CD4-positive, alpha-beta memory T cell (primary cell): ENCODE measurements at regions not wholly inside any gene's neighbourhood (a gene's known extent, or its start where the extent isn't known, plus 50 kb on each side); places are given as distances from the start of the nearest gene placed in this dataset.

ENCODE experiments used
- CTCF ChIA-PET: fragments of 350-600 bp; sonication (Branson Sonifier 250); formaldehyde crosslinking; loops from one replicate; lab custom pipeline; 2021; ENCODE audit warnings: inconsistent platforms; ENCODE audit not compliant: partially characterized antibody; lab: Charles Lee
- POLR2A ChIA-PET: fragments of 350-600 bp; sonication (Branson Sonifier 250); formaldehyde crosslinking; loops from one replicate; lab custom pipeline; 2021; ENCODE audit not compliant: partially characterized antibody; lab: Charles Lee
- DNase-seq, 5 donors: peaks; one replicate each; pipeline versions ENCODE4 v3.0.0 to v3.0.0-alpha.2; 2020 to 2022; ENCODE audit warnings: mixed read lengths in 1 of 5
- H3K27ac ChIP-seq: one replicate; pipeline ENCODE4 v1.7.0; 2013; ENCODE audit warnings: low read depth, low read length
- H3K27me3 ChIP-seq: 2 replicates; pipeline ENCODE4 v1.7.0; 2013; ENCODE audit warnings: mild to moderate bottlenecking, low read length, moderate library complexity; ENCODE audit not compliant: insufficient read depth
- H3K36me3 ChIP-seq: 2 replicates; pipeline ENCODE4 v1.7.0; 2013; ENCODE audit warnings: mild to moderate bottlenecking, low read length, moderate library complexity; ENCODE audit not compliant: insufficient read depth
- H3K4me1 ChIP-seq: 2 replicates; pipeline ENCODE4 v1.7.0; 2013; ENCODE audit warnings: mild to moderate bottlenecking, low read length, moderate library complexity; ENCODE audit not compliant: insufficient read depth
- H3K4me3 ChIP-seq, 2 donors: one replicate each; pipeline ENCODE4 v1.7.0; 2013; ENCODE audit warnings: low read length in 2 of 2, mild to moderate bottlenecking in 1 of 2
- H3K9me3 ChIP-seq, 2 donors: one replicate each; pipeline ENCODE4 v1.7.0; 2013; ENCODE audit warnings: low read length in 2 of 2, control low read depth in 1 of 2; ENCODE audit not compliant: control insufficient read depth in 1 of 2
- H3K27ac Mint-ChIP-seq, 7 donors: one replicate each; pipeline ENCODE4 v1.8.0; 2020 to 2021; ENCODE audit warnings: mixed read lengths in 7 of 7, mild to moderate bottlenecking in 6 of 7, inconsistent platforms in 3 of 7, moderate library complexity in 3 of 7
- H3K27me3 Mint-ChIP-seq, 2 donors: one replicate each; pipeline ENCODE4 v1.8.0; 2020 to 2021; ENCODE audit warnings: mixed read lengths in 2 of 2
- H3K36me3 Mint-ChIP-seq, 2 donors: one replicate each; pipeline ENCODE4 v1.8.0; 2020 to 2021; ENCODE audit warnings: mixed read lengths in 2 of 2, inconsistent platforms in 1 of 2, mild to moderate bottlenecking in 1 of 2
- H3K4me1 Mint-ChIP-seq, 4 donors: one replicate each; pipeline ENCODE4 v1.8.0; 2020 to 2021; ENCODE audit warnings: mixed read lengths in 4 of 4, mild to moderate bottlenecking in 1 of 4
- H3K4me3 Mint-ChIP-seq, 8 donors: one replicate each; pipeline ENCODE4 v1.8.0; 2020 to 2021; ENCODE audit warnings: mixed read lengths in 8 of 8, mild to moderate bottlenecking in 7 of 8, moderate library complexity in 6 of 8, inconsistent platforms in 3 of 8
- H3K9me3 Mint-ChIP-seq, 8 donors: one replicate each; pipeline ENCODE4 v1.8.0; 2020 to 2021; ENCODE audit warnings: mixed read lengths in 8 of 8, mild to moderate bottlenecking in 5 of 8, inconsistent platforms in 3 of 8, moderate library complexity in 1 of 8
- intact Hi-C: fragments of 100-400 bp; cut with micrococcal nuclease; formaldehyde crosslinking; loops from one replicate; pipeline ENCODE4 v1.15.1; 2023

DNA sequence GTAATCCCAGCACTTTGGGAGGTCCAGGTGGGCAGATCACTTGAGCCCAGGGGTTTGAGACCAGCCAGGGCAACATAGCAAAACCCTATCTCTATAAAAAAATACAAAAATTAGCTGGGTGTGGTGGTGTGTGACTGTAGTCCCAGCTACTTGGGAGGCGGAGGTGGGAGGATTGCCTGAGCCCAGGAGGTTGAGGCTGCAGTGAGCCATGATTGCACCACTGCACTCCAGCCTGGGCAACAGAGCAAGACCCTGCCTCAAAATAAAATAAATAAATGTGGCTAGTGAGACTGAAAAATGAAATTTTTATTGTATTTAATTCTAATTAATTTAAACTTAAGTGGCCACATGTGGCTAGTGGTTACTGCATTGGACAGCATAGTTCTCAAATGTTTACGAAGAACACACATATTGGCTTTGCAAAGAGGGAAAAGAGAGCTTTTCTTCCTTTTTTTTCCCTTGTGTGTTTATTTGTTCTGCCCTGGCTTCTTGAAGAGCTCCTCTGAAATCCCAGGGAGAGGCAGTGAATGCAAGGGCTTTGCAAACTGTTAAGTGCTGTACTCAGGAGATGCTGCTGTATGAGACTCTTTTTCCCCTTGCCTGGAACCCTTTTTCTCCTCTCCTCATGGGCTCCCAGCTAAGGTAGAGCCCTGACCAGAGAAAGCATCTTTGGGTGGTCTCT lies 59.0 kb upstream of the RPL11 start:
- H3K27me3 ChIP-seq: no peaks in the 10 kb centered on the region
- H3K4me3 Mint-ChIP-seq: no peak overlapping the region
- H3K4me1 Mint-ChIP-seq: peaks cover 33 to 51% (median 39%) of the 10 kb centered on the region in 4 donors
- H3K4me1 ChIP-seq: peaks cover 30% of the 10 kb centered on the region
- no peaks in the 10 kb centered on the region for H3K9me3 Mint-ChIP-seq
- no peaks in the 10 kb centered on the region for H3K27me3 Mint-ChIP-seq
- ChIA-PET POLR2A (interaction anchor here (1.1 to 17.8 kb wide), 5 partner anchors 13 to 135 kb away, joined by 3 to 616 read pairs (median 39); partner anchors contain the start of gene ID3), CTCF (interaction anchor here (2.9 to 20.9 kb wide), 8 partner anchors 8 to 134 kb away, joined by 16 to 1081 read pairs (median 85); partner anchors contain the start of gene ID3)
- intact Hi-C loops: no loop called here
- no peak for DNase-seq
- H3K36me3 ChIP-seq: no peaks in the 10 kb centered on the region
- no peak overlapping the region for H3K27ac Mint-ChIP-seq
- H3K27ac ChIP-seq: no peak overlapping the region
- H3K4me3 ChIP-seq: no peak overlapping the region
- peaks cover 0 to 2% of the 10 kb centered on the region in 2 donors for H3K36me3 Mint-ChIP-seq
- H3K9me3 ChIP-seq: no peaks in the 10 kb centered on the region

DNA sequence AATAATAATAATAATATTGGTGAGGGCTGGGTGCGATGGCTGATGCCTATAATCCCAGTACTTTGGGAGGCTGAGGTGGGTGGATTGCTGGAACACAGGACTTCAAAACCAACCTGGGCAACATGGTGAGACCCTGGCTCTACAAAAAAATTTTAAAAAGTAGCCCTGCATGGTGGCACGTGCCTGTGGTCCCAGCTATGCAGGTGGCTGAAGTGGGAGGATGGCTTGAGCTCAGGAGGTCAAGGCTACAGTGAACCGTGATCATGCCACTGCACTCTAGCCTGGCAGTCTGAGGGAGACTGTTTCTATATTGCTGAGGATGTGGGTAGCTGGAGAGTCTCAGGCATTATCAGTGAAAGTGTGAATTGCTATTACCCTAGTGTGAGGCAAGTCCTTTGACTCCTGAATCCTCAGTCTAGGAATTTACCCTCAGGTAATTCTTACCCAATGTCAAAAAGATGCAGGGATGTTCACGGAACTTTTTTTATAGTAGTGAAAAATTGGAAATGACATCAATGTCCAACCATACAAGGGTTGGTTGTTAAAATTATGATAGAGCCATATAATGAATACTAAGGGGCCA lies 61.8 kb upstream of the RPL11 start:
- Histone ChIP-seq H3K9me3 (no peaks in the 10 kb centered on the region), H3K4me1 (peaks cover 35% of the 10 kb centered on the region), H3K4me3 (no peak overlapping the region), H3K36me3 (no peaks in the 10 kb centered on the region), H3K27me3 (no peaks in the 10 kb centered on the region), H3K27ac (no peak overlapping the region)
- peaks cover 38 to 51% (median 43%) of the 10 kb centered on the region in 4 donors for H3K4me1 Mint-ChIP-seq
- CTCF ChIA-PET: interaction anchor here (8.6 to 20.9 kb wide), 2 partner anchors 10 to 77 kb away, joined by 130 to 1081 read pairs; partner anchors contain the start of gene ID3
- DNase-seq: no peak
- peak overlapping the region in 4 of 7 donors; percentile 35 to 52 (median 44) for H3K27ac Mint-ChIP-seq
- H3K27me3 Mint-ChIP-seq: no peaks in the 10 kb centered on the region
- H3K9me3 Mint-ChIP-seq: no peaks in the 10 kb centered on the region
- peak overlapping the region in 3 of 8 donors; percentile 13 to 55 (median 49) for H3K4me3 Mint-ChIP-seq
- POLR2A ChIA-PET: interaction anchor here (3.2 to 17.8 kb wide), 3 partner anchors 10 to 80 kb away, joined by 22 to 616 read pairs (median 154); partner anchors contain the start of gene ID3
- peaks cover 4 to 6% of the 10 kb centered on the region in 2 donors for H3K36me3 Mint-ChIP-seq
- intact Hi-C loops: no loop called here

DNA sequence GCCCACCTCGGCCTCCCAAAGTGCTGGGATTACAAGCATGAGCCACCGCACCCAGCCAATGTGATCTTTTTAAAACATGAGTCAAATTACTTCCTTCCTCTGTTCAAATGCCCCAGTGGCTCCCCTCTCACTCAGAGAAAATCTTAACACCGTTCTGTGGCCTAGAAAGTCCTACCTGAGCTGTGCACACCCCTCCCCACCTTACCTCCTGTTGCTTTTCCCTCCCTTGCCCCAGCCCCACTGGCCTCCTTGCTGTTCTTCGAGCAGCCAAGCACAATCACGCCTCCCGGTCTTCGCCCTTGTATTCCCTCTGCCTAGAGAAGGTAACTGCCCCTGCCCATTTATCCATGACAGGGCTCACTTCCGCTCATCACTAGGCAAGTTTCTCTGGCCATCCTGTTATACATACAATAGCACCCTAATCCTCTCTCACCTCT lies 62.6 kb upstream of the RPL11 start:
- no peaks in the 10 kb centered on the region for H3K9me3 ChIP-seq
- no peaks in the 10 kb centered on the region for H3K36me3 ChIP-seq
- H3K4me1 Mint-ChIP-seq: peaks cover 36 to 48% (median 42%) of the 10 kb centered on the region in 4 donors
- DNase-seq: no peak
- no peaks in the 10 kb centered on the region for H3K27me3 Mint-ChIP-seq
- ChIA-PET POLR2A (interaction anchor here (1.0 to 17.8 kb wide), 4 partner anchors 10 to 79 kb away, joined by 3 to 616 read pairs (median 88); partner anchors contain the start of gene ID3), CTCF (interaction anchor here (20.9 kb wide), 1 partner anchor 76 kb away, joined by 1081 read pairs; the partner anchor contains the start of gene ID3)
- no peak overlapping the region for H3K27ac ChIP-seq
- no peaks in the 10 kb centered on the region for H3K9me3 Mint-ChIP-seq
- H3K27me3 ChIP-seq: no peaks in the 10 kb centered on the region
- peak overlapping the region; percentile 58 to 85 (median 83) for H3K27ac Mint-ChIP-seq
- no peak overlapping the region for H3K4me3 ChIP-seq
- H3K36me3 Mint-ChIP-seq: peaks cover 8 to 10% of the 10 kb centered on the region in 2 donors
- peaks cover 33% of the 10 kb centered on the region for H3K4me1 ChIP-seq
- H3K4me3 Mint-ChIP-seq: peak overlapping the region; percentile 29 to 94 (median 80)
- intact Hi-C loops: no loop called here

DNA sequence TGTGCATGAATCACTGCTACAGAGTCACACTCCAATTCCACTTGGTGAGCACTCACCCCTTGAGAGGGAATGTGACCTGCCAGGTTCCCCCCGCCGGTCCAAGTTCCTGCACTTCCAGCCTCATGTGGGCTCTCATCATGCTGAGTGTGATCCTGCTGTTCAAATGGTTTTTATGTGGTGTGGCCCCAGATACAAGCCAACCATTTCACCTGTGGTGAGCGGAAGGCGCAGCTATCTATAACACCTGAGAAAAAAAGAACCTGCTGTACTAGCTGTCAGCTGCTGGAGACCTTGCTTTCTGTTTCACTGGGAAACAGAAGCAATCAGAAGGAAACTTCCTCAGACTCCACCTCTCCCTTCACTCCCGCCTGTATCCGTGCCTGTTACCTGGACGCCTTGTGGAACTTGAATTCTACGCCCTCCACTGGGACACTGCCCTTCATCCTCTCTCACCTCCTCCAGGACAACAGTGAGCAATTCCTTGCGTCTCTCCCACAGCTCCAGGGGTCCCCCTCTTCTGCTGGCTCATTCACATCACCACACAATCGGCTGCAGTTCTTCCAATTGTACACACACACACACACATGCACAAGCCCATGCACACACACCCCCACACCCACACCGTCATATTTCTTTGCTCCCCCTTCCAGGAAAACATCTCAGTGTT lies 64.4 kb upstream of the RPL11 start:
- H3K4me1 Mint-ChIP-seq: peaks cover 39 to 60% (median 50%) of the 10 kb centered on the region in 4 donors
- H3K36me3 Mint-ChIP-seq: peaks cover 8 to 10% of the 10 kb centered on the region in 2 donors
- peak overlapping the region; percentile 91 to 98 (median 94) for H3K4me3 Mint-ChIP-seq
- peak; percentile 43 to 57 (median 53) for DNase-seq
- no peaks in the 10 kb centered on the region for H3K9me3 Mint-ChIP-seq
- intact Hi-C loops: loop anchor here (1.0 kb wide), 1 partner anchor 8 kb away; no protein-coding TSS in a partner anchor
- peak overlapping the region; percentile 57 to 58 for H3K4me3 ChIP-seq
- no peaks in the 10 kb centered on the region for H3K36me3 ChIP-seq
- no peaks in the 10 kb centered on the region for H3K27me3 ChIP-seq
- no peaks in the 10 kb centered on the region for H3K27me3 Mint-ChIP-seq
- POLR2A ChIA-PET: interaction anchor here (1.1 to 17.8 kb wide), 7 partner anchors 8 to 93 kb away, joined by 3 to 616 read pairs (median 10); partner anchors contain the start of gene ID3
- peaks cover 42% of the 10 kb centered on the region for H3K4me1 ChIP-seq
- no peaks in the 10 kb centered on the region for H3K9me3 ChIP-seq
- CTCF ChIA-PET: interaction anchor here (1.0 to 20.9 kb wide), 7 partner anchors 10 to 131 kb away, joined by 3 to 1081 read pairs (median 6); partner anchors contain the start of gene ID3
- H3K27ac ChIP-seq: peak overlapping the region; percentile 55
- peak overlapping the region; percentile 85 to 98 (median 95) for H3K27ac Mint-ChIP-seq

DNA sequence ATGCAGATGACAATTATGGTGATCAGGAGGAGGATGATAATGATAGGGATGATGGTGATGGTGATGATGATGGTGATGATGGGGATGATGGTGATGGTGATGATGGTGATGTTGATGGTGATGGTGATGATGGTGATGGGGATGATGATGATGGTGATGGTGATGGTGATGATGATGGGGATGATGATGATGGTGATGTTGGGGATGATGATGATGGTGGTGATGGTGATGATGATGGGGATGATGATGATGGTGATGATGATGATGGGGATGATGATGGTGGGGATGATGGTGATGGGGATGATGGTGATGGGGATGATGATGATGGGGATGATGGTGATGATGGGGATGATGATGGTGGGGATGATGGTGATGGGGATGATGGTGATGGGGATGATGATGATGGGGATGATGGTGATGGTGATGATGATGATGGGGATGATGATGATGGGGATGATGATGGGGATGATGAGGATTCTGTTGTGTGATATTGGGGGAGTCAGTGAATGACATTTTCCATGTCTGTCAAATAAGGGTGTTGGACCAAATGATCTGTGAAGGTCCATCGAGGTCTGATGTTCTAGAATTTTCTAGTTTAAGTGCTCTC lies 65.6 kb upstream of the RPL11 start:
- Mint-ChIP-seq H3K4me3 (peak overlapping the region; percentile 13 to 97 (median 72)), H3K36me3 (peaks cover 8 to 10% of the 10 kb centered on the region in 2 donors), H3K27ac (peak overlapping the region; percentile 19 to 95 (median 91)), H3K27me3 (no peaks in the 10 kb centered on the region), H3K9me3 (no peaks in the 10 kb centered on the region), H3K4me1 (peaks cover 46 to 71% (median 58%) of the 10 kb centered on the region in 4 donors)
- Histone ChIP-seq H3K27me3 (no peaks in the 10 kb centered on the region), H3K36me3 (no peaks in the 10 kb centered on the region), H3K4me1 (peaks cover 54% of the 10 kb centered on the region), H3K4me3 (no peak overlapping the region), H3K9me3 (no peaks in the 10 kb centered on the region), H3K27ac (no peak overlapping the region)
- no peak for DNase-seq
- POLR2A ChIA-PET: interaction anchor here (1.6 to 17.8 kb wide), 3 partner anchors 11 to 76 kb away, joined by 4 to 616 read pairs (median 6); partner anchors contain the start of gene ID3
- CTCF ChIA-PET: interaction anchor here (2.1 to 2.5 kb wide), 2 partner anchors 8 to 11 kb away, joined by 14 to 16 read pairs; no protein-coding TSS in a partner anchor
- intact Hi-C loops: no loop called here

DNA sequence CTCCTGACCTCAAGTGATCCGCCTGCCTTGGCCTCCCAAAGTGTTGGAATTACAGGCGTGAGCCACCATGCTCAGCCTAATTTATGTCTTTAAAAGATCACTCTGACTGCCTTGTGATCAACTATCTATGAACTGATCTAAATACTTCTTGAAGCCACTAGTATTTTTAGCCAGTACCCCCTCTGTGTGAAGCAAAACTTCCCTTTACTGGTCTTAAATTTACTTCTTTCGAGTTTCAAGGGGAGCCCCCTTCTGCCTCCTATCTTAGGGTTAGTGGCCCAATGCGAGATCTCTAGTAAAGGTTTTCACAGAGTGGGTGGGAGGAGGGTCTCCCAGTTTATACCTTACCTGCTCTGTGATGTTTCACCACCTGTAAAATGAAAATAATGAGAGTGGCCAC lies 66.1 kb upstream of the RPL11 start:
- peak overlapping the region in 1 of 8 donors; percentile 53 for H3K4me3 Mint-ChIP-seq
- Histone ChIP-seq H3K27ac (no peak overlapping the region), H3K4me3 (no peak overlapping the region), H3K4me1 (peaks cover 59% of the 10 kb centered on the region), H3K9me3 (no peaks in the 10 kb centered on the region), H3K36me3 (no peaks in the 10 kb centered on the region), H3K27me3 (no peaks in the 10 kb centered on the region)
- H3K36me3 Mint-ChIP-seq: peaks cover 8 to 10% of the 10 kb centered on the region in 2 donors
- H3K4me1 Mint-ChIP-seq: peaks cover 51 to 76% (median 61%) of the 10 kb centered on the region in 4 donors
- no peaks in the 10 kb centered on the region for H3K9me3 Mint-ChIP-seq
- CTCF ChIA-PET: interaction anchor here (0.7 to 2.5 kb wide), 4 partner anchors 9 to 155 kb away, joined by 3 to 16 read pairs (median 13); no protein-coding TSS in a partner anchor
- POLR2A ChIA-PET: interaction anchor here (1.5 to 17.8 kb wide), 3 partner anchors 11 to 76 kb away, joined by 4 to 616 read pairs (median 6); partner anchors contain the start of gene ID3
- H3K27me3 Mint-ChIP-seq: no peaks in the 10 kb centered on the region
- no peak for DNase-seq
- H3K27ac Mint-ChIP-seq: peak overlapping the region in 6 of 7 donors; percentile 11 to 95 (median 74)
- intact Hi-C loops: no loop called here
